ENCODE measurements at regions not wholly inside any gene's neighbourhood (a gene's known extent, or its start where the extent isn't known, plus 50 kb on each side); places are given as distances from the start of the nearest gene placed in this dataset.

DNA sequence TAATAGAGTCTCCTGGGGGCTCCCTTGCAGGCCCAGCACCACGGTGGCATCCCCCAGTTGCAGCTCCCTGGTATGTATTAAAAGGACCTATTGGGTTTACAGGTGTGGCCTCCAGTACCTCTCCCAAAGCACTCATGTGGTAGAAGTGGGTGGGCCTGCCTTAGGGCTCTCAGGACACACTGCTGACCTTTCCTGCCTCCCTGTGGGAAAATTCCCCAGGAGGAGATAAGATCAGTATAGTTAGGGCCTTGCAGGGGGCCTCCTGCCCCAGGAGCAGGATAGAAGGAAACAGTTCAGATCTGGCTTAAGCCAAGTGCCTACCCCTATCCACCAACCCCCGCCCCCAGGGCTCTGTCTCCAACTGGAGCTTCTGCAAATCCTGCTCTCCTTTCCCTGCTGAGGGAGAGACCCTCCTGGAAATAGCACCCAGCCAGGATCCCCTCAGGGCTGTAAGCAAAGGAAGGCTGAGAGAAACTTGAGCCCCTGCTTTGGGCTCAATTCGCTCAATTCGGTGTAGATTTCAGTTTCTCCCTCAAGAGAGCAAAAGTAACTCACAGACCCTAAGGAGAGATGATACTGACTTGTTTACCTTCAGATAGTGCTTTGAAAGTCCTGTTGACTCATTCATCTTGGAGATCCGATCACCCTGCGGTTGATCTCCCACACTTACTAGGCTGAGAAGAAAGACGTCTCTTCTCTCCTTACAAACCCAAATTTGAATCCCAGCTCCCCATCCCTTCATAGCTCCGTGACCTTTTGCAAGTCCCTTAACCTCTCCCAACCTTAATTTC, 130.6 kb downstream of the WDR11 start:
- FAIRE-seq (no peak), DNase-seq (ENCODE audit: low spot score in 2 of 2) (no peak)

DNA sequence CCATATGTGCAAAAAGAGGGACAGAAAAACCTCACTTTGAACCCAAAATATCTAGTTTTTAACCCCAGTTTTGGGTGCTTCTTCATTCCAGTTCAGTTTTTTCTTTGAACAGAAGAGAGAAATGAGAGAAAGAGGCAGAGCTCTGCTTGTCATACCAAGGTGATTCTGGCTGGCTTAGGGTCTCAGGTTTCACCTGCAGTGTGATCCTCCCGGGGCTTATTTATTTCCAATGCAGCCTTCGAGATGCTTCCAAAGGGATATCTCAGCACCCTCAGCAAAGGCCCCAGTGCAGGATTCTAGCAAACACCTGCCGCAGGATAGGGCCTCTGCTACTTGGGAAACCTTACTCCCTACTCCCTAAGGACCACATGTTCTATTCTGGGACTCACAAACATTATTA, 131.3 kb downstream of the WDR11 start:
- FAIRE-seq, result no peak
- no peak for DNase-seq (ENCODE audit: low spot score in 2 of 2)

DNA sequence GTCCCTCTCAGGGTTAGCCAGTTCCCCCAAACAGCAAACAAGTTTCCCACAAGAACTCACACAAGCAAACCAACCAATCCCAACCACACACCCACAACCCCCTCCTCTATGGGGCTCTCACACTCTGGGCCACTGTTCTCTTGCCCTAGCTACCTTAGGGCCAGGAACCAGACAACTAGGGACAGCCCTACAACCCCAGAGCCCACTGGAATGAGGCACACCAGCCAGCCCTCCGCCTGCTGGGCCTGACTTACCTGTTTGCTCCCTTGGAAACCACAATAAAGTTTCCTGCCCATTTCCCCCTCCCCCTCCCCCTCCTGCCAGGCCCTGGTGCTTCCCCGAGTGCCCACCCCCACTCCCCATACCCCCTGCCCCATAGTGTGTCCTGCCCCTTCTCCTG, 132.6 kb downstream of the WDR11 start:
- DNase-seq (ENCODE audit: low spot score in 2 of 2), result no peak
- FAIRE-seq, result no peak

DNA sequence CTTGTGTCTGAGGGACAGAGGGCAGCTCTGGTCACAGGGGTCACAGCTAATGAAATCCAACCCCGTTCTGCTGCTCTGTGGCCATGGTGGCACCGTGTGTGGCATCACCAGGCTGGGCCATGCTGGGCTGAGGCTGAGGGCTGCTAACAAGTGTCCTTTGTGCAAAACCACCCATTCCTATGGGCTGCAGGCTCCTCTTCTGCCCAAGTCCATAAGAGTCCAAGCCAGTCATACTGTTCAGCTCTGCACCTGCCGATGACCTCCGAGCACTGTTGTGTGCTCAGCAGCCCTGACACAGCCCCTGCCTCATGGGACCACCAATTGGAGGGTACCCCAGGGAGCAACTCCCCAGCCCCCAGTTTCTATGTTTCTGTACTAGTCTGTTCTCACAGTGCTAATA, 133.1 kb downstream of the WDR11 start:
- no peak for DNase-seq (ENCODE audit: low spot score in 2 of 2)
- FAIRE-seq, result no peak

DNA sequence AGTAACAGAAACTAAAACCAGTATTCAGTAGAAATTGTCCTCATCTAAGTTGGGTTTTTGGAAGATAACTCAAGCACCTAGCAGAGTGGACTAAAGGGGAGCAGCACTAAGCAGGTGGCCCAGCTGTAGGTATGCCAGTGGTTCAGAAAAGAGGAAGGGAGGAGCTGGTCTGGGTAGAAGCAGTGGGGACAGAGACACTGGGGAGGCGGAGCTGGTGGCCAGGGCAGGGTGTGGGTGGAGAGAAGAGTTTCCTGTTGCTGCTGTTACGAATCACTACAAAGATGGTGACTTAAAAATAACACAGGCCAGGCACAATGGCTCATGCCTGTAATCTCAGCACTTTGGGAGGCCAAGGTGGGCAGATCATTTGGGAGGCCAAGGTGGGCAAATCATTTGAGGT, 136.2 kb downstream of the WDR11 start:
- DNase-seq (ENCODE audit: low spot score in 2 of 2), result no peak

DNA sequence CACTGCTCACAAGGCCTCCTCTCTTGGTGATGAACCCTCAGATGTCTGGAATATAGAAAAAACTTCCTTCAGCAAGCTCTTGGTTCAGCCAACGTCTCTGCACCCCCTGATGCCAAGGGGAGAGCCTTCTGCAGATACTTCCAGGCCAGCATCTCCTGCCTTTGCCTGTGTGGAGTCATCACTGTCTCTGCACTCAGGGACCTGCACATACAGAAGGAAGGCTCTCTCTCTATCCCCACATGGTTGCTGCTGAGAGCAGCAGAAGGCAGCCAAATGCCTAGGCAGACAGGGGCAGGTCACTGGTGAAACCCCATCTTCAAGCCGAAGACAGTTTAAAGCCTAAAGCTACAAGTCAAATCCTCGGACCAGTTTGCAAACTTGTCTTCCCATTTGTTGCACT, 137.6 kb downstream of the WDR11 start:
- DNase-seq (ENCODE audit: low spot score in 2 of 2) (no peak), FAIRE-seq (no peak)

More for the DNA sequence above, 136.2 kb downstream of the WDR11 start:
- no peak for FAIRE-seq

DNA sequence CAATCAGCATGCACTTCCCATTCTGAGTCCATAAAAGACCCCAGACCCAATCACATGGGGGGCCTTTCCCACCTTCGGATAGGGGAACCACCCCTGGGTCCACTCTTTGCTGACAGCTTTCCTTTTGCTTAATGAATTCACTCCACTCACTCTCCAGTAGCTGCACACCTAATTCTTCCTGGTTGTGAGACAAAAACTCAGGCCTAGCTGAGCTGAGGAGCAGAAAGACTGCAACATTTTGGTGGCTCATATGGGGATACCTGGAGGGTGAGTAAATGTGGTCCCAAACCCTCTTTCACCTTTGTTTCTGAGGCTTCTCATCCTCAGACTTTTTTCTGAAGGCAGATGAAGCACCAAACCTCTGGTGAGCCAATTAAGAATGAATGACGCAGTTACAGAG, 138.1 kb downstream of the WDR11 start:
- FAIRE-seq, result no peak

DNA sequence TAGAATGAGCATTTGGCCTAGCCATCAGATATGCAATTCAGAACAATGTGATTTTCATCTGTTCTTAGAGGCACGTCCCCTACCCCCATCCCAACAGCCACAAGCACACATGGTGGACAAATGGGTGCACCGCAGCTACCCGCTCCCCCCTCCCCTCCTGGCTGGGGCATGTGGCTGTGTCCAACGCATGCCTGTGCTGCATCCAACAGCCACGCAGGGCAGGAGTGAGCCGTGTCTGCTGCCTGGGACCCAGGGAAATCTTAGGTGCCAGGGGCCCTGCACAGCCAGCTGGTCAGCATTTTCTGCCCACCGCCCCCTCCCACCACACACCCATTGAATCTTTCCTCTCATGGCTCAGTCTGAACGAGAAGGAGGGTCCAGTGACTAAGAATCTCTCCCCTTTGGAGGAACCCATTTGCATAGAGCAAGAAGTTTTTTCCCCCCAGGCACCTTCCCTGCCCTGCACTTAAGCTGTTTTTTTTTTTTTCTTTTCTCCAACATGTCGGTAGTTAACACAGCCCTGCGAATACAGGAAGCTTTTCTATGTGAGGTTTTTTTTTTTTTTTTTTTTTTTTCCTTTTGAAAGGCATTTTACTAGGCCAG, 138.9 kb downstream of the WDR11 start:
- no peak for FAIRE-seq
- no peak for DNase-seq (ENCODE audit: low spot score in 2 of 2)

More for the DNA sequence above, 138.1 kb downstream of the WDR11 start:
- no peak for DNase-seq (ENCODE audit: low spot score in 2 of 2)

DNA sequence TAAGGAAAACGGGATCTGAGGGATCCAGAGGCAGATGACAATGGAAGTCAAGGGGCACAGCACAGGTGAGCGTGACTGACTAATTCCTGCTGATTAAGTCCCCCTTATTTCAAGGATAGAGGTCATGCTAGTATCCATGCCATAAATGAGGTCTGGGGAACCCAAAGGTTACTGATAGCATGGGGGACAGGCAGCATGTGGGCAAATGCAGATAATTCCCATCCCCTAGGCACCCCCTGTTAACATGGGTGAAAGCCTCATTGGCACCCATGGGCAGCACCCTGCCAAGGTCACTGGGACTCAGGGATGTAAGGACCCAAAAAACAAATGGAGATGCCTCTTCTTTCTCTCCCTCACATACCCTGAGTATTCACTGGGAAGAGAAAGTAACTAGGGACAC, 139.7 kb downstream of the WDR11 start:
- no peak for FAIRE-seq
- DNase-seq (ENCODE audit: low spot score in 2 of 2), result no peak

DNA sequence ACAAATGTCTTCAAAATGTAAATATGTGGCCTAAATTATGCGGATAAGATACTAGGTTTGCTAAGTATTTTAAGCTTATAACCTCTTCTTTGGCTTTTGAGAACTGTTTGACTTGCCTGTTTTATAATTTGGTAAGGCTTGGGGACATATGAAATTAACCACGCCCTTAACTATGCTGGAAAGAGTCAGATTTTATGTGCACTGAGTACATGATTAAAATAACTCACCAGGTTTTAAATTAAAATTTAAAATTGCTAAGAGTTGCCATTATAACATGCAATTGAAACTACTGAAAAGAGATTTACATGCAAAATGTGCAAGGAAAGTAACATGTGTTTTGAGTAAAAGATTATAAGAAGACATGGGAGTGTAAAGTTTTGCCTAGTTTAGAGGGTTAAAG, 141.9 kb downstream of the WDR11 start:
- no peak for DNase-seq (ENCODE audit: low spot score in 2 of 2)
- FAIRE-seq, result no peak

DNA sequence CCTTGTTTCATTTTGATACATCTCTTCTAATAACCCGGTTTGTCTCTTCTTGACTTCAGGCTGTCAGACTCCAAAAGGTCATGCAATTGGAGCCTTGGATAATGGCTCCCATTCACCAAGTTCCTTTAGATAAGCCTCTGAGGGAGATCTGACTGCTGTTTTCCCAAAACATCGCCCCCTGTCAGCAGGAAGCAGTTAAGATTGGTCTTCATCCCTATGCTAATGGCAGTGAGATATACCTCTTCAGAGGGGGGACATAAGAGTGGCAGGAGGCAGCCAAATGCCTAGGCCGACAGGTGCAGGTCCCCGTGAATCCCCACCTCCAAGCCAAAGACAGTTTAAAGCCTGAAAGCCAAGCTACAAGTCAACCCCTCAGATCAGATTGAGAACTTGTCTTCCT, 144.6 kb downstream of the WDR11 start:
- DNase-seq (ENCODE audit: low spot score in 2 of 2) (no peak), FAIRE-seq (no peak)

DNA sequence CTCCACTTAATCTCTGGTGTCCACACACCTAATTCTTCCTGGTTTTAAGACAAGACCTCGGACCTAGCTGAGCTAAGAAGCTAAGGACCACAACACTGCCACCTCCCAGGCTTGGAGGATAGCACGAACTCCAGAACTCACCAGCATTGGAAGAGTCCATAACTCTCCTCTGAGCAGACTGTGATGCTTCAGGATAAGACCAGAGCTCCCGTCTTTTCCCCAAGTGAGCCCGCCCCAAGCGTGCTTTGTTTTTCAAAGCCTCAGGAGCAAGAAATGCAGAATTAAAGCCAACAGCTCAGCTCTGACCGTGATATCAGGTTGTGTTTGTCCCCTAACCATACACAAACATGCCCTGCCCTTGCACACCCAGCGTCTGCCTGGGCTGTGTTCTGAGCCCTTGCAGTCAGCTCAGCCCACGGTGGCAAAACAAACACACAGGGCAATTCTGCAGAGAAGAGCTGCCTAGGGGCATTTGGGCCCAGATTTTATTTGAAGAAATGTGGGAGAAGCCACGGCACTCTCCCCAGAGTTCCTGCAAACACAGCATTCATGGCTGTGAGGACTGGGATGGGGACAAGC, 145.4 kb downstream of the WDR11 start:
- no peak for FAIRE-seq
- DNase-seq (ENCODE audit: low spot score in 2 of 2), result no peak

DNA sequence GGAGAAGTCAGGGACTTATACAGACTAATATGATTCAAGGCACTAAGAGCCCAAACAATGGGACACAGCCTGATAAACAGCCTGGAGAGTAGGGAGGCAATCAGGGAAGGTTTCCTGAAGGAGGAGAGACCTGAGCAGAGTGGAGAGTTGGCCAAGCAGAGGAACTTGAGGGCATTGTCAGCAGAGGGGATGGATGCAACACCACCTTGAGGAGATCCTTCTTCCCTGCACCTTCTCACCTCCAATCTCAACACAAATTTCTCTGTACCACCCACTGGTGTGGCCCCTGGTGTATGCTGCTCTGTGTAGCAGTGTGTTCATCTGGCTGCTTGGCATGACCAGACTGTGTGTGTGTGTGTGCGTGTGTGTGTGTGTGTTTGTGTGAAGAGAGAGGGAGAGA, 146.2 kb downstream of the WDR11 start:
- no peak for FAIRE-seq
- no peak for DNase-seq (ENCODE audit: low spot score in 2 of 2)

DNA sequence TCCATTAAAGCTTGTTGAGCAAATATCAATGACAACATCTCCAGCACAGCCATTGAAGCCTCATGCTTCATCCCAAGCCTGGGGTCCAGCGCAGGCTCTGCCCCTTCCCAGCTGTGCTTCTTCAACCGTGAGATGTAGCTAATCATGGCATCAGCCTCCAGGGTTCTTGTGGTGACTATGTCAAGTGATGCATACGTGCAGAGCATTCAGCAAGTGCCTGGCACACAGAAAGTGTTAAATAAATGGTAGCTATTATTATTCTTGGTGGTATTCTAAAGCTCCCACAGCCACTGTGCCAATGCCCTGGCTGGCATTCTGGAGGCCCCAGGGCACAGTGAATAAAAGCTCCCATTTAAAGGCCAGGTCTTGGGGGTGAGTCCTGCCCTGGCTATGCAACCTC, 146.6 kb downstream of the WDR11 start:
- DNase-seq (ENCODE audit: low spot score in 2 of 2) (no peak), FAIRE-seq (no peak)

DNA sequence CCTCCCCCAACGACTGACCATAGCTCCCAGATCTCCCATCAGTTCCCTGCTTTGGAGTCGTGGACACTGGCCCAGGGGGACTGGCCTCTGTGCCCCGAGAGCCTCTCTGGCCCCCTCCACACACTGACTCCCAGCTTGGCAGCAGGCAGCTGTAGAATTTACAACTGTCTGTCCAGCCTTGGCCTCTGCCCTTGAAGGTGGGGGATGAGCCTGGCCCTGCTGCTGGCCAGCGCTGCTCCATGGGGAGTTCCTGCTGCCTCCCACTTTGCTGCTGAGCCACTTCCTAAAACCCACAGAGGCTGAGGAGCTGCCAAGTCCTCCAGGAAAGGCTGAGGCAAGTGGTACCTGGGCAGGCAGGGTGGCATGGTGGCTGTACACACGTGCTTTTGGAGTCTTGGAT, 147.1 kb downstream of the WDR11 start:
- DNase-seq (ENCODE audit: low spot score in 2 of 2), result no peak
- FAIRE-seq, result no peak

DNA sequence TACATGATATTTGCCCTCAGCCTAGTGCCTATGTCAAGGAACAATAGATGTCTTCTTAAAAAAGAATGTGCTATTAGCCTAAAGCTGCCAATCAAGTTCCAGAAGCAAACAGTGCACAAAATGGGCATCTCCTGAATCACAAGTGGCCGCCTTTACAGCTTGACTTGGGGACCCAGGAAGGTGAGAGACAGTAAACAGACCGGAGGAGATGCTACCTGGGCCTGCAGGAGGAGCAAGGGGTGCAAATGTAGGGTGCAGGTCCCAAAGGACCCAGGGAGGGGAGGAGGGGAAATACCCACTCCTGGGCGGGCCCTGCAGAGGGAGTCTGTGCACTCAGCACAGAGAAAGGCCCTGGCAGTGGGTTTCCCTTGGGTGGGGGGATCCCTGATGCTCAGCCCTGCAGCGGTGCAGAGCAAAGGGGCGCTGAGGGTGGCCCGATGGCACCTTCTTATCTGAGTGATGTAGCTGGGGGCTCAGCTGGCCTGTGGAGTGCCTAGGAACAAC, 147.7 kb downstream of the WDR11 start:
- DNase-seq (ENCODE audit: low spot score in 2 of 2), result no peak
- FAIRE-seq, result no peak

DNA sequence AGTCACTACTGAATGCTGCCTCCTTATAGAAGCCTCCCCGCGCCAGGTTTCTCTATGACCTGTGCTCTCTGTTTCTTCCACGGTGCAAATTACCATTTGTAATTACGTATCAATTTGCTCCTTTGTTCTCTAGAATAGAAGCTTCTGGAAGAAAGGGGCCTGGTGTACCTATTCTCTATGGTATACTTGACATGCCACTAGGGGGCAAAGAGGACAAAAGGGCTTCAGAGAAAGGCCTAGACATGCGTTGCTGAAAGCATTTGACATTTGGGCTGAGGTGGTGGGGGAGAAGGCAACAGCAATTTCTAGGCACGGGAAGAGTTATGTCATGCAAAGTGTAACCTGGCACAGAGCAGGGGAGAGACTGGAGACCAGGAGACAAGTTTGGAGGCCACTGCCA, 148.7 kb downstream of the WDR11 start:
- DNase-seq (ENCODE audit: low spot score in 2 of 2) (no peak), FAIRE-seq (no peak)

DNA sequence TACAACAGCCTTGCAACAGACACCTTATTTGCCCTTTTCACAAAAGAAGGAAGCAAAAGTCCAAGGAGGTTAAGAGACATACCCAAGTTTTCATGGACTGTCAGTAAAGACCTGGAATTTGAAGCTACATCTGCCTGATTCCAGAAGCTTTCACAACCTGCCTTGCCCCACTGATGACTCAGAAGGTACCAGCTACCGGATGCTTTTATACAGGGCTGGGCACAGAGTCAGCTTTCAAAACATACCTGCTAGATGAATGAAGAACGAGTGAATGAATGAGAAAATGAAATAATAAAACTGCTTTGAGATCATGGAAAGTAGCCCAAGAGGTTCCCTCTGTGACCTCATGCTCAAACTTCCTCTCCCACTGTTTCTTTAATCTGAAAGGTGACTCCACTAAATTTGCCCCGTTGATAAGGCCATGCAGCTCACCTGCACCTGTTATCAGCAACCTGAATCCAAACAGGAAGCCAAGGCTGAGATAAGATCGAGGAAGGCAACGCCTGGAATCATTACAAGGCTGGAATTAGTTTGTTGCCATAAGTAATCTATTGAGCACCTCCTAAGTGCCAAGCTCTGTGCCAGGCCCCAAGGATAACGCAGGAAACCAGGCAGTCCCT, 151.5 kb downstream of the WDR11 start:
- DNase-seq (ENCODE audit: low spot score in 2 of 2) (no peak), FAIRE-seq (no peak)

DNA sequence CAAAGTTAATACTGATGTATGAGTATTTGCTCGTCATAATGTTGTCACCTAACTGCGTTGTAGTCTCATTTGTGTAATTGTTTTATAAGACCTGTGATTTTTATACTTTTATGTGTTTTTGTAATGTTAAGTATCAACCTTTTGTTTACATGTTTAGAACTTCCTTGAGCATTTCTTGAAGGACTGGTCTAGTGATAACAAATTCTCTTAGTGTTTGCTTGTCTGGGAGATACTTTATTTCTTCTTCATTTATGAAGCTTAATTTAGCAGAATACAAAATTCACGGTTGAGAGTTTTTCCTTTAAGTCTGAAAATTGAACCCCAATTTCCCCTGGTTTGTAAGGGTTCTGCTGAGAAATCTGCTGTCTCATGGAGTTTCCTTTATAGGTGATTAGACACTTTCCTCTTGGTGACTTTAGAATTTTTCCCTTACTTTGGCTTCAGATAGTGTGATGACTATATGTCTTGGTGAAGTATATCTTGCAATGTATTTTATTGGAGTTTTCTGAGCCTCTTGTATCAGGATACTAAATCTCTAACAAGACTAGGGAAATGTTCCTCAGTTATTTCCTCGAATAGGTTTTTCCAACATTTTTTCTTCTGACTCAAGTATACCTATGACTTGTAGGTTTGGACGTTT, 154.9 kb downstream of the WDR11 start:
- DNase-seq (ENCODE audit: low spot score in 2 of 2) (no peak), FAIRE-seq (peak; percentile 15)

DNA sequence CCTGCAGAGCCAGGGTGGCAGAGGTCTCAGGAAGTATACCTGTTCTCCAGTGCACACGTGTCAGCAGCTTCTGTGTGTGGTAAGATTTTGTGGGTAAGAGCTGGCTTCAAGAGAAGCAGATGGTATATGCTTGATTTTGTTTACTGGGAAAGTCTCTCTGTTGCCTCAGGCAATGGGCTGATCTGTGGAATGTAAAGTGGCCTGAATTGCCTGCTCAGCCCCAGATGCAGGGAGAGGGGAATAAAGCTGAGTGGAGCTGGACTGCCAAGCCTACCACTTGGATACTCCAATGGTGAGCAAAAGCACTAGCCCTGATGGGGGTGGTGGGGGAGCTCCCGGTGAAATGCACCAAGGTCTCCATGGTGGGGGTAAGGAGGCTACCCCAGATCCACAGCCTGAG, 156.1 kb downstream of the WDR11 start:
- DNase-seq (ENCODE audit: low spot score in 2 of 2), result no peak
- no peak for FAIRE-seq

DNA sequence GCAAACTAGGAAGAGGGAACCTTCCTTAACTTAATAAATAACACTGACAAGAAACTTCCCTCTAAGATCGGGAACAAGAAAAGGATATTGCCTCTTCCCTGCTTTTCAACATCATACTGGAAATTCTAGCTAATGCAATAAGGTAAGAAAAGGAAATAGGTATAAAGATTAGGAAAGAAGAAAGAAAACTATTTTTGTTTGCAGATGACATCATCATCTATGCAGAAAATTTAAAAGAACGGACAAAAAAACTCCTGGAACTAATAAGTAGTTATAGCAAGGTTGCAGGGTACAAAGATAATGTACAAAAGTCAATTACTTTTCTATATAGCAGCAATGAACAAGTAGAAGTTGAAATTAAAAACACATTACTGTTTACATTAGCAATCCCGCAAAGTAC, 164.8 kb downstream of the WDR11 start:
- DNase-seq (ENCODE audit: low spot score in 2 of 2), result no peak
- no peak for FAIRE-seq
